Retina (tissue), 1 donor: ENCODE measurements at regions not wholly inside any gene's neighbourhood (a gene's known extent, or its start where the extent isn't known, plus 50 kb on each side); places are given as distances from the start of the nearest gene placed in this dataset.

Experiments used
- DNase-seq: peaks from one replicate; pipeline ENCODE4 v3.0.0-alpha.2; 2016

DNA sequence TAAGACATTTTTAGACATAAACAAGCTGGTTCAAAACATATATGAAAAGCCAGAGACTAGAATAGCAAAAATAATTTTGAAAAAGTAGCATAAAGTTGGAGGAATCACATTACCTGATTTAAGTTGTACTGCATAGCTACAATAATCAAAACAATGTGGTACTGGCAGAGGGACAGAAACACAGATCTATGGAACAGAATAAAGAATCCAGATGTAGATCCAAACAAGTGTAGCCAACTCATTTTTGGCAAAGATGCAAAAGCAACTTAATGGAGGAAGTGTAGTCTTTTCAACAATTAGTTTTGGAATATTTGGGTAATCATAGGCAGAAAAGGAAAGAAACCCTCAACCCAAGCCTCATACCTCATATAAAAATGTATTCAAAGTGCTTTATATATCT lies 278.7 kb upstream of the ZNF521 start:
- no peak for DNase-seq

DNA sequence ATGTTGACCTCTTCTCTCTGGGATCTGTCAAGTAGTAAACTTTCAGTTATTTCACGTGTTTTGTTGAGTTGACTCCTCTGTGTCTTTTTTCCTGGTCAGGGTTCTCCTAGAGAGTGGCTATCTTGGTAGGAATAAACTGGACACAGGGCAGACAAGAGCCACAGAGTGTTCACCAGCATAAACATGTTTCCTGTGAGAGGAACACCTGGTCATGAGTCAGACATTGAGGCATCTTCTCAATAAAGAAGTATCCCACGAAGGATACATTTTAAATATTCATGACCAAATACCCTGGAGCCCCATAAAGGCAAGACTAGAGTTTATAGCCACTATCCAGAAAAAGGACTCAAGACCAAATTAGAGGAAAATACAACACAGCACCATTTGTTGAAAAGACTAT lies 269.7 kb upstream of the ZNF521 start:
- DNase-seq = no peak

DNA sequence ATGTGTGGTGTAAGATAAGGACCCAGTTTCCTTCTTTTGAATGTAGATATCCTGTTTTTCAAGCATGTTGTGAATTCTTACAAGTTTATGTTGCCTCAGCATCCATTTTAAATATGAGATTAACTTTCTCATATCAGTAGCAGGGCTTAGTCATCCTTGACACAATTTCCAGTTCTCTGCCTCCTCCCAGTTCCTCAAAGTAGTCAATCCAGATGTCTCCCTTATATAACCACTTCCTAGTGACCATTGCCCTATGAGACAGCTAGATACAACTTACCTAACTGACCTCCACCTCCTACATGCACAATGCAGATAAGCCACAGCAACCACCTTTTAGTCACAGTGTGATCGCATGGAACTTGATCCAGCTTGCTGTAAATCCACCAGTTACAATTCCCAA lies 269.2 kb upstream of the ZNF521 start:
- no peak for DNase-seq

DNA sequence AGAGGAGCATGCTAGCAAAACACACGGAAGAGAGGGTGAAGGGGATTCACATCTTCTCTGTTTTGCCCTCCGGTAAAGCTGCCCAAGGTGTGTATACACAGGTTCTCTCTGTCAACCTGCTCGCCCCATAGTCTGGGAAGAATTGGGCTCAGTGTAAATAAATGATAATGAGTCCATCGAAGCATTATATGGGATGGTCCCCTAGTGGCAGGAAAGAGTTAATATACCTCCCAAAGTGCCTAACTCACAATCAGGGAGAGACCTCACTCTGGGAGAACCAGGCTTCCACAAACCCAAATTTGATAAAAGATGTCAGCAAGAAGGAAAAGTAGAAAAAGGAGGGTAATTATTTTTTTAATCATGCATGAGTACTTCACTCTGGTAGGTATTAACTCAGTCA lies 262.2 kb upstream of the ZNF521 start:
- no peak for DNase-seq

DNA sequence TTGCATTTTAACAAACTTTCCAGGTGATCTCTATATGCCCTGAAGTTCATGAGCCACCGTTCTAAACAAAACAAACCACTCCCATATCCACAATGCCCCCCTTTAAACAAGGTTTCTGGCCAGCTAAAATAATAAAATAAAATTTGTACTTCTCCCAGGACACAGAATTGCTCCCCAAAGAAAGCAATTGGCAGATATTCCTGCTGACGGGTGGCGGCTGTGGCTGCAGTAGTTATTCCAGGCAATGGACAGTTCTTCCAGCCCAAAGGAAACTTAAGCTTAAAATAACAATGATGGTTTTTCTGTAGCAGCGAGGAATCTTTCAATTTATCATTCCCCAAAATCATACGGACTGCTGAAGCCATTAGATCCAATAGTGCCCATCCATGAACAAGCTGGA lies 260.5 kb upstream of the ZNF521 start:
- no peak for DNase-seq

DNA sequence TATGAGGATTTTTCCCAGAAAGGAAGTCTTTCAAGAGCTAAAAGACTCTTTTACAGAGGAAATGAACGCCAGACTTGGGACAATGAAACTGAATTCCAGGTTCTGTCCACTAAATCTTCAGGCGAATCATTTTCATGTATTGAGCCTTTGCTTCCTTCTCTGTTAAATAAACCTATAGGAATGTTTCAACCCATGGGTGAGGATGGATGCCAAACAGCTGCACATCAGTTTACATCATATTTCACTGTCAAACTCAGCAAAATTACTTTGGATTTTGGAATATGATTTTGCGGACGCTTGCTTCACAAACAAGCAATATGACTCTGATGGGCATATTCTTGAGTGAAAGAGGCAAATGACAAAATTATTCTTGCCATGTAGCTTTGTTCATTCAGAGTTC lies 256.1 kb upstream of the ZNF521 start:
- no peak for DNase-seq

DNA sequence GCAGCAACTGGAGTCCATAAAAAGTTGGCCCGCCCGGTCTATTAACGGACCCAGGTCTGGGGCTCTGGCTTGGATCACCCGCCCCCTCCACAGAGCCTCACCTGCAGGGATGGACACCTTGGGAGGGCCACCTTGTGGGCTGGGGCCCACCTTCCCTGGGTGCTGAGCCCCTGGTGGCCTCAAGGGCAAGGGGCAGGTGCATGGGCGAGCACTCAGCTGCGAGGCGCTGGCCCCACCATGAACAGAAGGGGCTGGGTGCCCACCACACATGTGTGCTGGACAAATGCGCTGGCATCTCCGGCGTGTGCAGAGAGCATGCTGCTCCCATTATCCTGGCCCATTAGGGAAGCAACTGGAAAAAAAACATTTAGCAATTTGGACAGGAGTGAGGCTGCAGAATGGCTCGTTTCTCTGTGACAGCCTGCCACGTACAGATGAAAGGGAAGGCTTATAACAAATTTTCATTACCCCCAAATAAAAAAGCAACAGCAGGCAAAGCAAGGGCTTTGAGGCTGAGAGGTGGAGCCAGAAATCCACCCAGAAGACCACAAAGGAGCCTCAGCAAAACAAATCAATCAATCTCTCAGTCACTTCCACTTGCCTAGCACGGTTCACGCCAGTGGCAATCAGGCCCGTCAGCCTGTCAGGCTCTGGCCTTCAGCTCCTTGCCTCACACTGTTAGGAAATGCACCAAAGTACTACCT lies 253.1 kb upstream of the ZNF521 start:
- peak; percentile 74 for DNase-seq

DNA sequence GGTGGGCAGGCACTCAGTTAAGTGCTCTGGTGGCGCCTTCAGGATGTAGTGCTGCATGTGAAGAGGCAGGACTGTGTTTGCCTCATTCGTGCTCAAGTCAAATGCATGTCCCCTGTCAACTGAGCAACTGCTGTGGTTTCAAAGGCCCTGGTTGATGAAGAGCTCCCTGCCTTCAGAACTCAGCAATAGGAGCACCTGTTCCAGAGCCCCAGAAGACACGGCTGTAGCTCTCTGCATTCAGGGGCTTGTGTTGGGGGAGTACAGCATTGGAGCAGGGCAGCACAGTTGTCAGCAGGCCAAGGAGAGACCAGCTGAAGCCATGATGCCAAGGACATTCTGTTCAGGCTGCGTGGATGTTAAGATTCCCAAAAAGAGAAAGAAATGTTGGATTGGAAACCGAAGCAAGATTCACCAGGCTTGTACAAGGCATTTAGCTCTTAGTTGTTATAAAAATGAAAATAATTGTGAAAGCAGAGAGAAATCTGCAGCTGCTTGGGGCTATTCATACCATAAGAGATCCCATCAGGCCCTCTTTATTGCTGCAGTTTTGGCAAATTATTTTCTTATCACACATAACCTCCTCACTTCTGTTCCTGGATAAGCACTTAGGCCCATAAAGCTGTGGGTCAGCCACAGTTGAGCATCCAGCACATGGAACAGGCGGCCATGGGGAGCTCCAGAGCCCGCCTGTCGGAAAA lies 252.4 kb upstream of the ZNF521 start:
- peak; percentile 14 for DNase-seq

DNA sequence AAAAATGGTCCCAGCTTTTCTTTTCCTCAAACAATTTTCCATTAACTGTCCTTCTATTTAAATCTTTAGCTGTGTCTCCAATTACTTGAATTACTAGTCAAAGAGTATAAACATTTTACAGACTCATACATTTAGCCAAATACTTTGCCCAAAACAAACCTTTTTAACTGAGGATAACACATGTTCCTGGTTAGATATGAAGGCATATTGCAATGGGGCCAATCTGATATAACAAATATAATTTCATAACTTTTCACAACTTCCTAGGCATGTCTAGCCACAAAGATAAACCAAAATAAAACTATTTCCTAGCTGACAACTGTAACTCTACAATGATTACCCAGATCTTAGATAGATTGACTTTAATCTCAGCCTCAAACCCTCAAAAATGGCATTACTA lies 247.5 kb upstream of the ZNF521 start:
- no peak for DNase-seq

DNA sequence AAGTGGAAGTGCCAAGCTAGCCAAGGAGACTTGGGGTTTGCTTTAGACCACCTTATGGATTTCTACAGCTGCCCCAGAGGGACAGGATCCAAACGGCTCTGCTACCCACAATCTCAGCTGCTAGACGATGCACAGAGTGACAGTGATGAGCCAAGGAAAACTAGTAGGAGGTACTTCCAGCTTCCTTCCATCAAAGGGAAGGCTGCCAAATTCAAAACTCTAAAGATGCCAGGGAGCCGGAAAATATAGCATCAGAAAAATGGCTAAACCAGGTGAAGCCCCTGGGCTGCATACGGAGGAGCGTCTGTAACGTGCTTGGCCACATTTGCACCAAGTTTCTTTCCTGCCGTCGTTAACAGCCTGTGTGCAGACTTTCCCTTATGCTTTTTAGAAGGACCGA lies 245.5 kb upstream of the ZNF521 start:
- DNase-seq = no peak

DNA sequence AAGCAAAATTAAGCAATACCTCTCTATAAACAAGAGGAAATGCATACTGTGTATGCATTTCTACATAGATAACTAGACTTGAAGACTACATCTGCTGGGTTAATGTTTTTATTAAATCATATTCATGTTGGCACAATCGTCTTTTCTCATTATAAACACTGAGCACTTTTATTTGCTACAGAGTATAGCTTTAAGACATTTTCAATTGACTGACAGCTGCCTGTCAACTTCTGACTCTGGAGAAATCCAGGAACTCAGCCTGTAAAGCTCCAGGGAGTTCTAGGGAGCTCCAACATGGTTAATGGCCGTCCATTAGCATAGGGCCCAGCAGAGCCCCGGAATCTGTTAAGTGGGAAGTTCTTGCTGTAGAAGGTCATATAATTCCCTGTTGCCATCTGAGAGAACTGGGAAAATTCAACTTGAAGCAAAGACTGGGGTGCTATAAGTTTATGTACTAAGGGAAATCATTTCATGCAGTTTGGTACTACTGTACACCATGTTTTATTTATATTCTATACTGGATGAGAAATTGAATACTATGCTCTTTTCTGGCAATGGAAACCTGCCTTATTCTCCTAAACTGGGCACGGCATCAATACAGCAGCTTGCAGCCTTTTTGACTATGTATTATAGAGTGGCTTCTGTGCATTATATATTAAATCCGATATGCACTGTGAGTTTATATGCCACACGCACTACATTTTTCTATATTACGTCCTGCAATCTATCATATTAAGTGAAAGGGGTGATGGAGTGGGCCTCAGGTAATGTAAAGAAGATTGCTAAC lies 243.5 kb upstream of the ZNF521 start:
- DNase-seq = no peak

DNA sequence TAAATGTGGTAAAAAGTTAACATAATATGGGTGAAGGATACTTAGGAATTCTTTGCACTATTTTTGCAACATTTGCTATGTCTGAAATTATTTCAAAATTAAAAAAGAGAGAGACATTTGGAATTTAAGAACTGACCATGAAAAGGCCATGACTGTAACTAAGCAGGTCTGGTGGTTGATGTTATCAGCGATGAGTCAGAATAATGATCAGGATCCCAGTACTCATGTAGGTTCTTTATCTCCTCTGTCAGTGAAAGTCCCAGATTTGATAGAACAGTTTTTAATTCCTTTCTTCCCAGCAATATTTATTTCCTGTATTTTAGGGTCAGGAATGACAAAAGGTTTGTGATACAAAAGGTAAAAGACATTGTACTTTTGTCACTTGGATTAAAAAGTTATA lies 242.4 kb upstream of the ZNF521 start:
- DNase-seq = no peak

DNA sequence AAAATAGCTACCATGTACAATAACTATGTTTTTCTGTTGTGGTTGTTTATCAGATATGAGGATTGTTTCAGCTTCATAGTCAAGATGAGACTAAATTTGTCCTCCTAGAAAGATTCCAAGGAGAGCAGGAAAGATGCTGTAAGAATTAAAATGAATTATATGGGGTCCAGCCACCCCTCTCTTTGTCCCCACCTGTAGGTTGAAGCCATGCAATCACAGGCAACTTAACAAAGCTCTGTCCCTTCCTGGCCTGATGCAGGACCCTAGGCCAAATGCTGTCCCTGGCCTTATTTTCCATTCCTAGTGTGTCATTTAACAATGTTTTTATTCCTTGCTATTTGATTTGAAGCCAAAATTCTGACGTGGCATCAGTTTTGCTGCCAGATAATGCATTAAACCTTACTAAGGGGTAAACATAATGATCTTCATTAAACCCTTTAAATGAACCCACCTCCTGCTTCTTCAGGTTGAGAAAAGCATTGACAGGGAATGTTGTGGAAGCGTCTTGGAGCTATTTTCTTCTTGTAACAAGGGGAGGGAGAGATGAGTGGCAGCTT lies 240.9 kb upstream of the ZNF521 start:
- no peak for DNase-seq

DNA sequence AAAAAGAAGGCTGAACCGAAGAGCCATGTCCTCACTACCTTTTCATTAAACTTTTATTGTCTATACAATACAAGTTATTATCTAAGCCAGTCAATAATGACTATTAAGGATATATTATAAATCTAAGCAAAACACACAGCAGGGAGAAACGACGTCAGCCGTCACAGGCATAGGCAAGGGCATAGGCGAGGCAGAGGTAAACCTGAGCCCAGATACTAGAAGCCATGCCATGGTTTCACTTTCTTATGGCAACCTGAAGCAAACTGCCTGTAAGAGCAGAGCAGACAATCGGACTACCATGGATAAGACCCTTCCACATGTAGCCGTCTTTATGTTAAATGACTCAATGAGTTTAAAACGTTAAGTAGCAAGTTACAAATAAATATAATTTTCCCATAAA lies 238.5 kb upstream of the ZNF521 start:
- no peak for DNase-seq

DNA sequence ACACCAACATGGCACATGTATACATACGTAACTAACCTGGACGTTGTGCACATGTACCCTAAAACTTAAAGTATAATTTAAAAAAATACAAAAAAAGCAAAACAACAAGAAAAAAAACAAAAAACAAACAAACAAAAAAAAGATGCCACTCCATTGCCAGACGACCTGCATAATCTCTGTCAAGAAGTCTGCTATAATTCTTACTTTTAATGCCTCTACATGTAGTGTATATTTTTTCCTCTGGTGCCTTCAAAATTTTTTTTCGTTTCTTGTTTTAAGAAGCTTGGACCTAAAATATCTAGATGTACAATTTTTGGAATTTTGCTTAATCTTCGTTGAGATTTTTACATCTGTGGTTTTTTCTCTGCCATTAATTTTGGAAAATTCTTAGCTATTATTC lies 235.6 kb upstream of the ZNF521 start:
- DNase-seq = no peak

DNA sequence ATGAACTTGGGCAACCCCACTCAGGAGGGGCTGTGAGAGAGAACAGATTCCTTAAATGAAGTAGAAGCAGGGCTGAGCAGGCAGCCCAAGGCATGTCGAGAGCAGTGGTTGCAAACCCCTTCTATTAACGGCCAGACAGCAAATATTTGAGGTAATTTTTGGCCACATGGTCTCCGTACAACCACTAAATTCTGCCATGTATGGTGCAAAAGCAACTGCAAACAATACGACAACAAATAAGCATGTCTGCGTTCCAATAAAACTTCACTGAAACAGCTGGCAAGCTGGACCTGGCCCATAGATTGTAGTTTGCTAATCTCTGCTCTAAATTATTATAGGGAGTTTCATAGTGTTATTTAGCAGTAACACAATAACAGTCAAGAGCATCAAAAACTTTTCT lies 217.0 kb upstream of the ZNF521 start:
- no peak for DNase-seq

DNA sequence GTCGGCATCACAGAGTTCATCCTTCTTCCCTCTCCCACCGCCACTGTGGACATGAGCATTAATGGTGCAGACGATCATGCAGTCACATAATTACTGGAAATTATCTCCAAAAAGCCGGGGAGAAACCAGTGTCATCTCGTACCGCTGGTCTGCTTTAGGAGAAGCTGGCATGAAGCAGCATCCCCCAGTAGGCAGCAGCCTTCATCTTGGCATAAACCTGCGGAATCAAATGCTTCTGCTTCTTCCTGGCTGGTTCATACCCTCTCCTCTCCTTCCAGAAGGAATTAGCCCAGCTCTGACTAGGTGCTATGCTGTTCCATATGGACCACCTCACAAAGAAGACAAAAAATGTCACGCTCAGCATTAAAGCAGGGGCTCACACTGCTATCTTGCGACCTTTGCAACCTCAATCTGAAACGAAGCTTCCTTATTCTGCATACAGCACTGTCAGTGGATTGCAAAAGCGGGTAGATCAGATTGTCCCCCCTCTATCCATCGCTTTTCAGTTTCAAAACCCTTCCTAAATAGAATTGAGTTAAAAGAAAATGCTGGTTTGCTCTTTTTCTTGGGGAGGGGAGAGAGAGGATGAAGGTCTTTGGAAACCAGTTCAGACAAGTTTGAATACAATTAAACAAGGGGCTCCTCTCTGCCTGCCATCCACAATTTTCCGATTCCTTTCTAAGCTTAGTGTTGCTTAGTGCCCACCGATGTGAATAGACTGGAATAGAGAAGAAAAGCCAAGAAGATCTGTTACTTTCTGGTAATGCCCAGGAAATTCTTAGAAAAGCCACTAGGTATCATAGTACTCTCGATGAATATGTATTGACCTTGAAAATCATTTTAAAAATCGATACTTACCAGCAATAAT lies 212.1 kb upstream of the ZNF521 start:
- no peak for DNase-seq

DNA sequence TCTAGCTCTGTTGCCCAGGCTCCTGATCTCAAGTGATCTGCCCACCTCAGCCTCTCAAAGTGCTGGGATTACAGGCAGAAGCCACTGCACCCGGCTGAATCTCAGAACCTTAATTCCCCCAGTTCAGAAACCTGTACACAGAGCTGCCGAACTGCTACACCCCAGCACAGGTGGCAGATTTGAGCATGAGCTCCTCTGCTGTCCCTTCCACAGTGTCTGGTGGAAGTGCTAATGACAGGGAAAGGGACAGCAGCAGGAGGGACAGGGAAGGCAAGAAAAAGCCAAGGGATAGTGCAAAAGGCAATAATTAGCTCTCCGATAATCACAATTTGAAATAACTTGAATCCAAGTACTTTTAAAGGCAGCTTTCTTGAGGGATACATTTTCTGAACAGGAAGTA lies 211.4 kb upstream of the ZNF521 start:
- no peak for DNase-seq

DNA sequence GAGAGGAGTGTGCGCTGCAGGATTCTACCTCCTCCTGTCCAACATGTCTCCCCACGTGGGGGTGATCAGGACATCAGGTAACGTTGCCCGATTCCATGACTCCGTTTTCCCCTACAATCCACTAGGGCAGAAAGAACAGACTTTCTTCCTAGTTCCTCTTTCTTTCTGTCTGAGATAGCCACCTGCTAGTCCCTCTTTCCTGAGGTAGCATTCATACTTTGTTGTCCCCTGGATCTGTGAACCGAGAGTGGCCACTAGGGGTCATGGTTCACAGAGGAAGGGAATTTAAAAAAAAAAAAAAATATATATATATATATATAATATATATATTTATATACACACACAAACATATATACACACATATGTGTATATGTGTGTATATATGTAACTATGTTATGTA lies 210.0 kb upstream of the ZNF521 start:
- DNase-seq = no peak

DNA sequence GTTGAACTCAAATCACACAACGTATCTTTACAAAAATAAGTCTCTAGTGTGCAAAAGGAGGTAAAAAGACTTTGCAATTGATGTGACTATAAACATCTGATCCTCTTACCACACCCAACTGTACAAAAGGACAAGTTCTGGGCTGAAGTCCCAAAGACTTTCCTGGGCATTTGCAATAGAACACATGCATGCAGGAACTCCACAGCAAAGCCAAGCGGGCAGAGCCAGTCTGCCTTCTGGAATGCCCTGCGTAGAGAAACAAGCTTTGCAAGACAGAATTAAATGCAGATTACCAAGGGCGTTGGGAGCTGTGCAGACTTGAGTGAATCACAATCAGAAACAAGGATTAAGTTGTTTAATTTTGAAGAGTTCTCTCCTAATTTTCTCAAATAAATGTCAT lies 208.4 kb upstream of the ZNF521 start:
- no peak for DNase-seq

DNA sequence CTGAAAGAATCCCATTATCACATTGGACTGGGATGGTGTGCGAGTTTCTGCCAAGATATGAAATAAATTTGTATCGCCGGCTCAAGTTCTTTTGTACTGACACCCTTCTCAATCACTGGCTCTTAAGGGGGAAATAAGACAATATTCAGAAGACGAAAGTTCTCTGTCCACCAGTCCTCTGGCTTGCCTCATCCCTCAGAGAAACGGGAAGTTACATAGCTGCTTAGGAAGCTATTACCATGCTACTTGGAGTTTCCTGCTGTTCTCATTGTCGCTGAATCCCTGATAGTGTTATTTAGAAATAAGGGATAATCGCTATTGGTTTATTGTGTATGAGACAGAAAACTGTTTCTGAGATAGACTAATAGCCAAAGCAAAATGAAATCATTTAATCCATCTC lies 205.0 kb upstream of the ZNF521 start:
- no peak for DNase-seq

DNA sequence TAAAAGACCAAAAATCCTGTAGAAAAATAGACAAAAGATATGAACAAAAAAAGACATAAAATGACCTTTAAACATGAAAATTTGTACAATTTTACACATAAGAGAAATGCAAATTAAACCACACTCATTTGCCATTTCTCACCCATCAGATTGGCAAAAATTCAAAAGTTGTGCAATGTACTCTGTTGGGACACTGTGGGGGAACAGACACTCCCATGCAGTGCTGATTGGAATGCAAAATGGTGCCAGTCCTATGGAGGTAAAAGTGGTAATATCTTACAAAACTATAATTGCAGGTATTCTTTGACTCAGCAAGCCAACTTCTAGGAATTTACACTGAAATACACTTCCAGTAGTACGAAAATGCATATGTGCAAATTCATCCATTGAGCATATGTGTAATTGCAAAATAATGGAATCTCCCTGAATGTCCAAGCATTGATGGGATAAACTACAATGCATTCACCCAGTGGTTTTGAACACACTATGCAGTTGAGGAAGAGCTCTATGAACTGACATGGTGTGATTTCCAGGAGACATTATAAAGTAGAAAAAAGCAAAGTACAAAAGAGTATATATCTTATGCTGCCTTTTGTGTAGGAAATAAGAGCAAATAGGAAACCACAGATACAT lies 201.8 kb upstream of the ZNF521 start:
- DNase-seq = no peak
